Activated CD4-positive, alpha-beta T cell treated with anti-CD3 and anti-CD28 coated beads, Interleukin-2, amount 10 ng/mL, durations not matched to agents 7 days and 5 days (primary cell): ENCODE measurements at regions not wholly inside any gene's neighbourhood (a gene's known extent, or its start where the extent isn't known, plus 50 kb on each side); places are given as distances from the start of the nearest gene placed in this dataset.

Experiments
- CTCF ChIA-PET: fragments of 350-600 bp; sonication (Branson Sonifier 250); formaldehyde crosslinking; loops from one replicate; lab custom pipeline; 2021; ENCODE audit warnings: antibody characterized with exemption; lab: Charles Lee
- POLR2A ChIA-PET: fragments of 350-600 bp; sonication (Branson Sonifier 250); formaldehyde crosslinking; loops from one replicate; lab custom pipeline; 2021; ENCODE audit warnings: antibody characterized with exemption; lab: Charles Lee
- DNase-seq: peaks from one replicate; pipeline ENCODE4 v3.0.0-alpha.2; 2020
- H3K27ac Mint-ChIP-seq: one replicate; pipeline ENCODE4 v1.8.0; 2021; ENCODE audit warnings: mild to moderate bottlenecking, moderate library complexity, mixed read lengths
- H3K27me3 Mint-ChIP-seq: one replicate; pipeline ENCODE4 v1.8.0; 2021; ENCODE audit warnings: mixed read lengths
- H3K36me3 Mint-ChIP-seq: one replicate; pipeline ENCODE4 v1.8.0; 2021; ENCODE audit warnings: low read depth, mixed read lengths
- H3K4me1 Mint-ChIP-seq: one replicate; pipeline ENCODE4 v1.8.0; 2021; ENCODE audit warnings: mixed read lengths
- H3K4me3 Mint-ChIP-seq: one replicate; pipeline ENCODE4 v1.8.0; 2021; ENCODE audit warnings: mild to moderate bottlenecking, moderate library complexity, mixed read lengths
- H3K9me3 Mint-ChIP-seq: one replicate; pipeline ENCODE4 v1.8.0; 2021; ENCODE audit warnings: mixed read lengths

DNA sequence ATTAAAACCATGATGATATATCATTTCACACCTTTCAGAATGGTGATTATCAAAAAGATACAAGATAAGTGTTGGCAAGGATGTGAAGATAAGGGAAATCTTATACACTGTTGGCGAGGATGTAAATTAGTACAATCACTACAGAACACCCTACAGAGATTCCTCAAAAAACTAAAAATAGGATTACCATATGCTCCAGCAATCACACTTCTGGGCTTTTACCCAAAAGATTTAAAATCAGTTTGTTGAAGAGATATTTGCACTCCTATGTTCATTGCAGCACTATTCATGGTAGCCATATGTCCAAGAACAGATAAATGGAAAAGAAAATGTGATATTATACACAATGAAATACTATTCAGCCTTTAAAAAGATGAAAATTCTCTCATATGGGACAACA is 240.4 kb downstream of the GABRG1 start:
- ChIA-PET CTCF (no interaction called here), POLR2A (no interaction called here)
- no peak overlapping the region for H3K4me3 Mint-ChIP-seq
- DNase-seq, result no peak
- H3K27me3 Mint-ChIP-seq, result no peaks in the 10 kb centered on the region
- no peaks in the 10 kb centered on the region for H3K36me3 Mint-ChIP-seq
- H3K9me3 Mint-ChIP-seq, result peaks cover 4% of the 10 kb centered on the region
- H3K4me1 Mint-ChIP-seq, result no peaks in the 10 kb centered on the region
- no peak overlapping the region for H3K27ac Mint-ChIP-seq

DNA sequence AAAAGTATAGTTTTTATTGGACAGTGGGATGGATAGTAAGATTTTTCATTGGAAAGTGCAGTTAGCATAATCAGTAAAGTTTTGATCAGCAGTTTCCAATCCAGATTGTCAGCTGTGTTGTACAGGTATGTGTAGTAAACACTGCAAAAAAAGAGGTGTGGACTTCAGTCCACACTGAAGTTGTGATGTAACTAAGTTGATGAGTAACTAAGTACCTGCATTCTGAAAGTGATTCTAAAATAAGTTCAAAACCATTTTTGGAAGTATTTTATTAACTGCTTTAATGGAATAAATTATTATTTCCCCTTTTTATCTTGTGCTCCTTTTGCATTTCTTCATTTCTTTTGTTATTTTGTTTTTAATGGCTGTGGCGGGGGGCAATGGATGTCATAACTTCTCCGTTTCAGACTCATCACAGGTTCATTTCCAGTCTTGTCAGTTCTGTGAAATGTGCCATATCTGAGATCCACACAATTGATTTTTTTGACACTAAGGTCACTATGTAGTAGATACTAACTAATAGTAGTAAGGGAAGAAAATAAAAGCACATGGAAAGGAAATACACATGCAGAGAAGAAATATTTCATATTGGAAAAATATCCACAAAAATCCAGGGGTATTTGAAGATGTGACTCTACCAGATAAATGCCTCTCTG is 247.5 kb downstream of the GABRG1 start:
- H3K4me1 Mint-ChIP-seq, result no peaks in the 10 kb centered on the region
- no peak overlapping the region for H3K4me3 Mint-ChIP-seq
- no peaks in the 10 kb centered on the region for H3K36me3 Mint-ChIP-seq
- ChIA-PET CTCF (no interaction called here), POLR2A (no interaction called here)
- no peaks in the 10 kb centered on the region for H3K27me3 Mint-ChIP-seq
- H3K9me3 Mint-ChIP-seq, result no peaks in the 10 kb centered on the region
- no peak overlapping the region for H3K27ac Mint-ChIP-seq
- no peak for DNase-seq

DNA sequence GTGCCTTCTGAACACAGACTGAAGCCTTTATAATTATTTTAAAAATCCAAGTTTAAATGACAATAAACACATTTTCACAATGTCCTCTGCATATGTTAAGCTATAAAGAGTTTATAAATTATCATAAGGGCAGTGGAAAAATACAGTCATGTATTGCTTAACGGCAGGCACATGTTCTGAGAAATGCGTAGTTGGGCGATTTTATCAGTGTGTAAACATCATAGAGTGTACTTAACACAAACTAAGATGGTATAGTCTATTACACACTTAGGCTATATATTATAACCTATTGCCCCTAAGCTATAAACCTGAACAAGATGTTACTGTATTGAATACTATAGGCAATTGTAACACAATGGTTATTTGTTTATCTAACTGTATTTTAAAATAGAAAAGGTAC is 254.7 kb downstream of the GABRG1 start:
- DNase-seq, result no peak
- H3K27me3 Mint-ChIP-seq, result no peaks in the 10 kb centered on the region
- no peak overlapping the region for H3K27ac Mint-ChIP-seq
- ChIA-PET POLR2A (no interaction called here), CTCF (interaction anchor here (0.7 kb wide), 1 partner anchor 74 kb away, joined by 3 read pairs; no protein-coding TSS in a partner anchor)
- H3K9me3 Mint-ChIP-seq, result peaks cover 4% of the 10 kb centered on the region
- no peaks in the 10 kb centered on the region for H3K4me1 Mint-ChIP-seq
- H3K4me3 Mint-ChIP-seq, result no peak overlapping the region
- no peaks in the 10 kb centered on the region for H3K36me3 Mint-ChIP-seq

DNA sequence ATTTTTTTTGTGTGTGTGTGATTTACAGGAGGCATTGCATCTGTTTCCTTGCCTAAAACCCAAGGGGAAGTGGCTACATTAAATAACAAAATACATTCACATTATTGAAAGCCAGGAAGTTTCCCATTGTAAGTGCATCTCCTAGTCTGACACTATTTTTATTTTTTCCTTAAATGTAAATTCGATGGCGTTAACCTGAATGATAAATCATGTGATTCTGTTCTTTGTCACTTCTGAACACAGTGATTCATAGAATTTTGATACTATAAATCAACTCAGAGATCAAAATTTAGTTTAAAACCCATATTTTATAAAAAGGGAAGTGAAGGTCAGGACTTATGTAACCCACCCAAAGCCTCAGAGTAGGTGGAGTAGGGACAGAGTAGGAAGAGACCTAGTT is 258.1 kb downstream of the GABRG1 start:
- DNase-seq, result no peak
- Mint-ChIP-seq H3K27ac (no peak overlapping the region), H3K36me3 (no peaks in the 10 kb centered on the region), H3K9me3 (peaks cover 4% of the 10 kb centered on the region), H3K4me3 (no peak overlapping the region), H3K27me3 (no peaks in the 10 kb centered on the region), H3K4me1 (no peaks in the 10 kb centered on the region)
- CTCF ChIA-PET, result no interaction called here
- POLR2A ChIA-PET, result no interaction called here

DNA sequence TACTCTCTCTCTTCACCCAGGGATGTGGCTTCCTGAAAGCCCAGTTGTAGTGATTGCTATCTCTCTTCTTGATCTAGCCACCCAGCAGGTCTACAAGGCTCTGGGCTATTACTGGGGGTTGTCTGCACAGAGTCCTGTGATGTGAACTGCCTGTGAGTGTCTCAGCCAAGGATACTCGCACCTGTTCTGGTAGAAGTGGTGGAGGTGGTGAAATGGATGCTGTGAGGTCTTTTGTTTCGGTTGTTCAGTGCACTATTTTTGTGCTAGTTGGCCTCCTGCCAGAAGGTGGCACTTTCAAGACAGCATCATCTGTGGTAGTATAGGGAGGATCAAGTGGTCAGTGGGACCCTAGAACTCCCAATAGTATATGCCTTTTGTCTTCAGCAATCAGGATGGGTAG is 268.0 kb downstream of the GABRG1 start:
- Mint-ChIP-seq H3K9me3 (peaks cover 5% of the 10 kb centered on the region), H3K27ac (no peak overlapping the region), H3K27me3 (no peaks in the 10 kb centered on the region), H3K4me1 (no peaks in the 10 kb centered on the region), H3K4me3 (no peak overlapping the region), H3K36me3 (no peaks in the 10 kb centered on the region)
- ChIA-PET POLR2A (no interaction called here), CTCF (no interaction called here)
- no peak for DNase-seq

DNA sequence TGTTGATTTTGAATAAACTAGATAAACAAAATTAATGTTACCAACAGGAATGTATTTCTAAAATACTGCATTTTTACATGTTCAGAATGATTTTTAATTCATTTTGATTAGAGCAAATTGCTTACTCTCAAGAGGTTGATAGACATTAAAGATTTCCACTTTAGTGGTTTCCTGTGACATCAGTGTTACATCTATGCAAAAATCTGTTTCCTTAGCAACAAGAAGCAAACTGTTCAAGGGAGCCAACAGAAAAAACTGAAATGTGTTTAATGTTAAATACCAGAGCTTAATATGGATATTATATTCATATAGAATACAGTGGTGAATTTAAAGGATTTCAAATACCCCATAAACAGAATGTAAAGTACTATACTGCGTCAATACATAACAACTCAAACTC is 277.8 kb downstream of the GABRG1 start:
- H3K9me3 Mint-ChIP-seq, result peaks cover 5% of the 10 kb centered on the region
- ChIA-PET POLR2A (no interaction called here), CTCF (no interaction called here)
- no peak overlapping the region for H3K27ac Mint-ChIP-seq
- no peaks in the 10 kb centered on the region for H3K27me3 Mint-ChIP-seq
- DNase-seq, result no peak
- H3K4me1 Mint-ChIP-seq, result no peaks in the 10 kb centered on the region
- no peak overlapping the region for H3K4me3 Mint-ChIP-seq
- H3K36me3 Mint-ChIP-seq, result no peaks in the 10 kb centered on the region

DNA sequence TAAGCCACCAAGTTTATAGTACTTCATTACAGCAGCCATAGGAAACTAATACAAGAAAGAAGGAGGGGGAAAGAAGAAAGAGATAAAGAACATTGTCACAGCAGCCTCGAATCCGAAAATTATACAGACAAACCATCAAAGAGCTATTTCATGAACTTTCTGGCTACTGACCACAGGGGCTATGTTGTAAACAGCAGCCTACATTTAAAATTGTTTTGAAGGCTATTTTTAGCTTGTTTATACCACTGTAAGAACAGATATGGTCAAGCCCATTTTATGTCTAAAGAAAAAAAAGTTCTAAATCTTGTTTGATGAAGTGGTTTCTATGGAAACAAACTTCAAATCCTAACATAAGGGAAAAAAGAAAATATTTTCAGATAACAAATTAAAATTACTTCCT is 282.1 kb downstream of the GABRG1 start:
- H3K9me3 Mint-ChIP-seq, result peaks cover 3% of the 10 kb centered on the region
- CTCF ChIA-PET, result no interaction called here
- H3K27me3 Mint-ChIP-seq, result no peaks in the 10 kb centered on the region
- no peak overlapping the region for H3K4me3 Mint-ChIP-seq
- H3K4me1 Mint-ChIP-seq, result no peaks in the 10 kb centered on the region
- no peak for DNase-seq
- H3K36me3 Mint-ChIP-seq, result no peaks in the 10 kb centered on the region
- POLR2A ChIA-PET, result no interaction called here
- H3K27ac Mint-ChIP-seq, result no peak overlapping the region

DNA sequence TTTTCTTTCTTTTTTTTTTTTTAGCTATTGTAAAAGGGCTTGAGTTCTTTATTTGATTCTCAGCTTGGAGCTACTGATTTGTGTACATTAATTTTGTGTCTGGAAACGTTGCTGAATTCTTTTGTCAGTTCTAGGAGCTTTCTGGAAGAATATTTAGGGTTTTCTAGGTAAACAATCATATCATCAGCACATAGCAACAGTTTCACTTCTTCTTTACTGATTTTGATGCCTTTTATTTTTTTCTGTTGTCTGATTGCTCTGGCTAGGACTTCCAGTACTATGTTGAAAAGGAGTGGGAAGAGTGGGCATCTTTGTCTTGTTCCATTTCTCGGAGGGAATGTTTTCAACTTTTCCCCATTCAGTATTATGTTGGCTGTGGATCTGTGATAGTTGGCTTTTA is 292.2 kb downstream of the GABRG1 start:
- Mint-ChIP-seq H3K36me3 (no peaks in the 10 kb centered on the region), H3K27me3 (no peaks in the 10 kb centered on the region), H3K27ac (no peak overlapping the region), H3K9me3 (peaks cover 12% of the 10 kb centered on the region), H3K4me1 (no peaks in the 10 kb centered on the region), H3K4me3 (no peak overlapping the region)
- CTCF ChIA-PET, result no interaction called here
- POLR2A ChIA-PET, result no interaction called here
- DNase-seq, result no peak

DNA sequence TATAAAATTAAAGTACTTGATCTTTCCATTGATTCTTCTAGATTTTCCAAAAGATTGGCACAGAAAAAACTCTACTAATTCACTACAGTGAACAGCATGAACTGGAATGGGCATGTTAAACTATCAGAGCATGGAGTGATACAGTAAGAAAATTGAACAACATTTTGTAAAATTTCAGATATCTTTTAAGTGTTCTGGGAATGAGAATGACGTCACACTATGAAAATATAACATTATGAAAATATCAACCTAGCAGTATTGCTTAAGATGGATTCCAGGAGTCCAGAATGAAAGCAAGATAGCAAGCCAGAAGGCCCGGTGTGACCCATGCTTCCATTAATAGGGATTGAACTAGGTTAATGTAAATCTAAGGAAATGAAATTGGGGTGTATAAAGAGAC is 319.9 kb downstream of the GABRG1 start:
- no peaks in the 10 kb centered on the region for H3K27me3 Mint-ChIP-seq
- H3K4me3 Mint-ChIP-seq, result no peak overlapping the region
- H3K9me3 Mint-ChIP-seq, result peaks cover 8% of the 10 kb centered on the region
- H3K36me3 Mint-ChIP-seq, result no peaks in the 10 kb centered on the region
- CTCF ChIA-PET, result no interaction called here
- H3K27ac Mint-ChIP-seq, result no peak overlapping the region
- no peaks in the 10 kb centered on the region for H3K4me1 Mint-ChIP-seq
- POLR2A ChIA-PET, result no interaction called here
- no peak for DNase-seq

DNA sequence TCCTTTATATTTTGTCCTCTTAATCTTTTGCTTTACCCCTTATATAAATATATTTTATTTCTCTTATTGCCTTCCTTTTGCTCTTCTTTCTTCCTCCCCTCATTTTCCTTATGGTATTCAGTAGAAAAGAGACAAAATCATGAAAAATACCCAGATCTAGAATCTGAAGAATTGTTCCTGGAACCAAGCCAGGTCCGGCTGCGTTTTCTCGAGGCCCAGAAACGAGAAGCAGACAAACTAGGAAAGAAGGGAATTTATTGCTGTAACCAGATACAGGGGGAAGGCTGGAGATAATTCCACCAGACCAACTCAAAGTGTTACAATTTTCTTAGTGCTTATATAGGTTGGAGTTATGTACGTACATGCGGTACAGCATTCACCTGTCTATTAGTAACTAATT is 328.7 kb downstream of the GABRG1 start:
- Mint-ChIP-seq H3K27ac (no peak overlapping the region), H3K27me3 (no peaks in the 10 kb centered on the region), H3K4me3 (no peak overlapping the region), H3K36me3 (no peaks in the 10 kb centered on the region), H3K9me3 (peaks cover 4% of the 10 kb centered on the region), H3K4me1 (no peaks in the 10 kb centered on the region)
- no peak for DNase-seq
- ChIA-PET POLR2A (no interaction called here), CTCF (no interaction called here)

DNA sequence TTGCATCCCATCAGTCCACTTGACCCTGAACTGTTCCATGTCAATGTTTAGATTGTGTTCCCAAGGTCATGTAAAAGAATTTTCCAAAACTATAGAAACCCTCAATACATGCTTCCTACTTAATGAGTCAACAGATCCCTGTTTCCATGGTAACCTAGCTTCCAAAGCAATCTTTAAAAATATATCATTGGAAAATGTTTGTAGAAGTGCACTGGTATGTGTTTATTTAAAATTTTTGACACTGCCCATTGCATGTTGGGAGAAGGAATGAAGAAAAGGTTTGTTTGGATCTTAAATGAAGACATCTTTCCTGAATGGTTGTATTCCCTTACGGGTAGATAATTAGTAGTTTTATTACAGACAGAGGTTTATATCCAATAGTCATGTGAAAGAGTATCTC is 345.3 kb downstream of the GABRG1 start:
- no peaks in the 10 kb centered on the region for H3K4me1 Mint-ChIP-seq
- CTCF ChIA-PET, result no interaction called here
- no peak overlapping the region for H3K27ac Mint-ChIP-seq
- no peaks in the 10 kb centered on the region for H3K36me3 Mint-ChIP-seq
- H3K4me3 Mint-ChIP-seq, result no peak overlapping the region
- H3K9me3 Mint-ChIP-seq, result no peaks in the 10 kb centered on the region
- DNase-seq, result no peak
- POLR2A ChIA-PET, result no interaction called here
- no peaks in the 10 kb centered on the region for H3K27me3 Mint-ChIP-seq

DNA sequence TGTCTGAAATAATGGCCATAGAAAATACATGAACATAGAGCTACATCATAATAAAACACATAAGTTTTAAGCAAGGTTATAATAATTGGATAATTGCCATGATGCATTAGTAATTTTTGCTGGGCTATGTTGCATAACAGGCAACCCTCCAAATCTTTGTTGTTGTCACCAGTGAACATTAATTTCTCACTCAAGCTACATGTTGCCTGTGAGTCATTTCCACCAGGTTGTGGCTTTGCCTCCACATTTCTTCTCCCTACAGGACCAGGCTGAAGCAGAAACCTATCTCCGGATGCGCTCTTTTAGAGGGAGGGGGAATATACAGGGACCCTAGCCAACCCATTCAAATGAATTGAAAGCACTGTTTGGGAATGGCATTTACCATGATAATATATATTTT is 347.7 kb downstream of the GABRG1 start:
- DNase-seq, result no peak
- Mint-ChIP-seq H3K27me3 (no peaks in the 10 kb centered on the region), H3K4me1 (no peaks in the 10 kb centered on the region), H3K9me3 (no peaks in the 10 kb centered on the region), H3K4me3 (no peak overlapping the region), H3K36me3 (no peaks in the 10 kb centered on the region), H3K27ac (no peak overlapping the region)
- ChIA-PET CTCF (no interaction called here), POLR2A (no interaction called here)

DNA sequence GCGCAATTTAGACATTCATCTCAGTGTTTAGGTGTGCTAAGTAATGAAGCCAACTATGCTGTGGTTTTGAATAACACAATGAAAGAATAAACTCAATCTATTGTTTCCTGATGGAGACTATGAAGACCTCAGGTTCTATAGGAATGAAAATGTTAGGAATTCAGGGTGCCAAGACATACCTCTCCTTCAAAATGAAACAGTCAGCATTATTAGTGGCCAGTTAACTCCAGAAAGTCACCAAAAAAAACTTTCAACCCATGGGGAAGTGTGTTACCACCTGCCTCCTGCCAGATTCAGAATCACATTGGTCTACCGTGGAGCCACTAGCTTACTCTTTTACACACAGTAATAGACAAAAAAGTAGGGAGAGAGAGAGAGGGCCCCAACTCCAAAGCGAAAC is 352.9 kb downstream of the GABRG1 start:
- no peak overlapping the region for H3K27ac Mint-ChIP-seq
- H3K4me1 Mint-ChIP-seq, result no peaks in the 10 kb centered on the region
- DNase-seq, result no peak
- ChIA-PET CTCF (no interaction called here), POLR2A (no interaction called here)
- H3K27me3 Mint-ChIP-seq, result no peaks in the 10 kb centered on the region
- no peaks in the 10 kb centered on the region for H3K36me3 Mint-ChIP-seq
- H3K9me3 Mint-ChIP-seq, result no peaks in the 10 kb centered on the region
- H3K4me3 Mint-ChIP-seq, result no peak overlapping the region

DNA sequence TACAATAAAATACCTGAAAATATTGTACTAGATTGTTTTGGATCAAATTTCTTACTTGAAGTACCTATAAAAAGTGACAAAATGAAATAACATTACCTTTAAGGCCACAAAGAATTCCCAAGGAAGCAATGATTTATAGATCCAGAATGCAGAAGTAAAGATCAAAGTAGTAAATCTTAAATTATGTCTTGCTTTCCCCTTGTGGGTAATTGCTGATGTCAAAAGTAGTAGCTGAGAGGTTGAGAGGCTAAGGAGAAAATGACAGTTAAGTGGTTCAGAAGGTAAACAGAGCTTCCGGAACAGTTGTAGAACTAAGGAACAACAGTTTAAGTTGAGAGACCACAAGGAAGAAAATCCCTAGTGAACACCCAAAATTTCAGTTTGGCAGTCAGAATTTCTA is 358.3 kb downstream of the GABRG1 start:
- Mint-ChIP-seq H3K27me3 (no peaks in the 10 kb centered on the region), H3K9me3 (peaks cover 6% of the 10 kb centered on the region), H3K4me1 (no peaks in the 10 kb centered on the region), H3K36me3 (no peaks in the 10 kb centered on the region), H3K27ac (no peak overlapping the region), H3K4me3 (no peak overlapping the region)
- no peak for DNase-seq
- POLR2A ChIA-PET, result no interaction called here
- CTCF ChIA-PET, result no interaction called here
